ENCODE measurements at regions not wholly inside any gene's neighbourhood (a gene's known extent, or its start where the extent isn't known, plus 50 kb on each side); places are given as distances from the start of the nearest gene placed in this dataset.

GRCh38 chr9:30758726-30759446, 1625.6 kb upstream of the ACO1 start:
- Histone ChIP-seq H3K27ac (ENCODE audit: low read length) (no peak overlapping the region), H3K27me3 (ENCODE audit: control insufficient read depth, insufficient read depth, low read length) (no peaks in the 10 kb centered on the region), H3K36me3 (ENCODE audit: control insufficient read depth, insufficient read depth, low read length) (no peaks in the 10 kb centered on the region; the same call in 1 of the 2 replicates), H3K4me1 (ENCODE audit: control insufficient read depth, insufficient read depth, low read length) (no peaks in the 10 kb centered on the region), H3K9me3 (ENCODE audit: control insufficient read depth, insufficient read depth, low read depth, low read length) (no peaks in the 10 kb centered on the region), H3K4me3 (ENCODE audit: low read depth in 2 of 2, low read length in 2 of 2) (no peak overlapping the region)
- DNase-seq (ENCODE audit: low read depth, low spot score) (no peak), ATAC-seq (no peak)
- POLR2A ChIA-PET, result no interaction called here
- in situ Hi-C loops (cut with HindIII; ENCODE audit: low pct_unique_long_range_greater_than_20kb, low sequenced_read_pairs) (no loop called here), intact Hi-C loops (cut with micrococcal nuclease; ENCODE audit: unreplicated experiment) (no loop called here)
- CTCF ChIA-PET, result no interaction called here
- no peak for TF ChIP-seq CTCF (IDR thresholded peaks at IDR 0.05)
- no peak for TF ChIP-seq POLR2AphosphoS5 (IDR thresholded peaks at IDR 0.05; ENCODE audit: low read depth, low read length)
- no TSS peak for BruUV-seq (replicated peaks)

- H3K4me3 ChIP-seq (ENCODE audit: low read depth in 2 of 2, low read length in 2 of 2), result no peak overlapping the region
- ChIA-PET POLR2A (no interaction called here), CTCF (no interaction called here)
- in situ Hi-C loops (cut with HindIII; ENCODE audit: low pct_unique_long_range_greater_than_20kb, low sequenced_read_pairs), result no loop called here
- no peak overlapping the region for H3K27ac ChIP-seq (ENCODE audit: low read length)
- no peaks in the 10 kb centered on the region for H3K9me3 ChIP-seq (ENCODE audit: control insufficient read depth, insufficient read depth, low read depth, low read length)
- BruUV-seq (replicated peaks), result no TSS peak
- H3K36me3 ChIP-seq (ENCODE audit: control insufficient read depth, insufficient read depth, low read length), result no peaks in the 10 kb centered on the region; the same call in 1 of the 2 replicates
- H3K4me1 ChIP-seq (ENCODE audit: control insufficient read depth, insufficient read depth, low read length), result no peaks in the 10 kb centered on the region
- intact Hi-C loops (cut with micrococcal nuclease; ENCODE audit: unreplicated experiment), result no loop called here
- DNase-seq (ENCODE audit: low read depth, low spot score), result no peak
- no peaks in the 10 kb centered on the region for H3K27me3 ChIP-seq (ENCODE audit: control insufficient read depth, insufficient read depth, low read length)
- no peak for TF ChIP-seq SIN3A (IDR thresholded peaks at IDR 0.05; ENCODE audit: borderline replicate concordance, insufficient read depth, low read depth, low read length)
- TF ChIP-seq REST (IDR thresholded peaks at IDR 0.05; ENCODE audit: insufficient read depth in 1 of 2, low read depth in 2 of 2, low read length in 1 of 2), result no peak
- no peak for TF ChIP-seq CTCF (IDR thresholded peaks at IDR 0.05)
- no peak for TF ChIP-seq POLR2AphosphoS5 (IDR thresholded peaks at IDR 0.05; ENCODE audit: low read depth, low read length)
- no peak for TF ChIP-seq TCF7L2 (IDR thresholded peaks at IDR 0.05; ENCODE audit: low read depth, low read length)
- no peak for ATAC-seq
Observed at GRCh38 chr9:30765318-30765717, 1619.1 kb upstream of the ACO1 start.
